ENCODE measurements at regions not wholly inside any gene's neighbourhood (a gene's known extent, or its start where the extent isn't known, plus 50 kb on each side); places are given as distances from the start of the nearest gene placed in this dataset.

DNA sequence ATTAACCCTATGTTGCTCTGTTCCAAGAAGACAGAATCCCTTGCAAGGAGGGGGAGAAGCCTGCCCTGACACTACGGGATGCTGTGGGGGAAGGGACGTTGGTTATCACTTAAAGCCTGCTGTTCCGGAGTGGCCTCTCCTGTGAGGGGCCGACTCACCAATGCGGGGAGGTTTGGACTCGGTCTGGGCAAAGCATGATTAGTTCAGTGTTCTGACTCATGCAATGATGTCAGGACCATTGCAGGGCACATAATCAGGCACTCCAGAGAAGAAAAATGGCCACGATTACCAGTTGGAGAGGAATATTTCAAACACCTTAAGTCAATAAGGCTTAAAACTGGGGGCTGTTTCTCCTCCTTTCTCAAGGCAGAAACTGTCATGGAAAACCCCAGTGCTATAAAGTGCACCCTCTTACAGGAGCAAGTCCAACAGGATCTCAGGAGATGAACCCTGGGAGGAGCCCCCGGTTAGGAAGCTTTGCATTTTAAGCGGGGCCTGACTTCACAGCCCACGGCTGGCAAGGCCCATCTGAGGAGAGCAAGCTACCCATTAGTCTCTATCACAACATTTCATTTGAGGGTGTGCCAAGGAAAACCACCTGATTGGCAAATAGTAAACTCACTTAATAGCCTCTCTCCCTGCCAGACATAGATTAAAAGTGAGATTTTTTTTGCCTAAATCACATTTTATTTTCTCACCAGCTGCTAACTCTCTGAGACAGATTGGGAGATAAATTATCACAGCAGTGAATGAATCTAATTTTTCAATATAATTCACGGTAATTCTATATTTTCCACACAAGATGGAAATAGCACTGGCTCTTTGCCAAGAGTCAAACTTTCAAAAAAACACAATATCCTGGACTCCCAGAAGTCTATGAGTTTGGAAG is 202.5 kb downstream of the C1orf94 start:
- TF ChIP-seq POLR2AphosphoS5 (IDR thresholded peaks at IDR 0.05), result no peak
- DNase-seq, result no peak
- Histone ChIP-seq H3K4me3 (no peak overlapping the region), H3K36me3 (no peaks in the 10 kb centered on the region), H3K27me3 (replicated peaks in 1 of 7) (peaks cover 0 to 83% (median 3%) of the 10 kb centered on the region in 7 donors), H3K27ac (no peak overlapping the region), H3K4me1 (no peaks in the 10 kb centered on the region), H3K9me3 (no peaks in the 10 kb centered on the region)
- 50 to 60% (median 55%) methylated on average over 11 of the region's 11 CpGs for WGBS, 5 donors
- intact Hi-C loops (cut with DNase I; ENCODE audit: low total_unique reads), result no loop called here

DNA sequence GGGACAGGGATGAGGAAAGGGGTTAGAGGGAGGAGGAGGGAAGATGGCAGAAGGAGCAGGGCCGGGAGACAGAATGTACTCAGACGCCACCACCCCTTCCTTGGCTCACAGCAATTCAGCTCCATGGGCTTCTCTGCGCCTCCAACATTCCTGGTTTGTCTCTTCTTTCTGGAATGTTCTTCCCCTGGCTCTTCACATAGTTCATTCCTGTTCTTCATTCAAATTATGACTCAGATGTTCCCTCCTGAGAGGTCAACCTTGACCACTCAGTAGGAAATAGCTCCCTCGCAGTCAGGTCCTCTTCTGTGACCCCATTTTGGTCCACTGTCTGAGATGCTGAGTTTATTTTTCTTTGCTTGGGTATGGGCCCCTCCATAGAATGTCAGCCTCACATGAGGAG is 203.2 kb downstream of the C1orf94 start:
- no peaks in the 10 kb centered on the region for H3K4me1 ChIP-seq
- TF ChIP-seq POLR2A (IDR thresholded peaks at IDR 0.05), result no peak
- 65 to 89% (median 81%) methylated on average over 4 of the region's 4 CpGs for WGBS, 5 donors
- DNase-seq, result no peak
- peaks cover 0 to 81% (median 3%) of the 10 kb centered on the region in 7 donors for H3K27me3 ChIP-seq (replicated peaks in 1 of 7)
- no peaks in the 10 kb centered on the region for H3K36me3 ChIP-seq
- no peak overlapping the region for H3K27ac ChIP-seq
- no peak overlapping the region for H3K4me3 ChIP-seq
- H3K9me3 ChIP-seq, result no peaks in the 10 kb centered on the region
- intact Hi-C loops (cut with DNase I; ENCODE audit: low total_unique reads), result no loop called here

- no peaks in the 10 kb centered on the region for H3K4me1 ChIP-seq
- no peaks in the 10 kb centered on the region for H3K36me3 ChIP-seq
- H3K9me3 ChIP-seq, result no peaks in the 10 kb centered on the region
- H3K27me3 ChIP-seq (replicated peaks in 1 of 7), result peaks cover 0 to 74% (median 3%) of the 10 kb centered on the region in 7 donors
- 81 to 86% (median 82%) methylated on average over 12 of the region's 12 CpGs for WGBS, 5 donors
- no peak overlapping the region for H3K27ac ChIP-seq
- intact Hi-C loops (cut with DNase I; ENCODE audit: low total_unique reads), result no loop called here
- no peak for TF ChIP-seq POLR2A (IDR thresholded peaks at IDR 0.05)
- TF ChIP-seq, protein P1, sequence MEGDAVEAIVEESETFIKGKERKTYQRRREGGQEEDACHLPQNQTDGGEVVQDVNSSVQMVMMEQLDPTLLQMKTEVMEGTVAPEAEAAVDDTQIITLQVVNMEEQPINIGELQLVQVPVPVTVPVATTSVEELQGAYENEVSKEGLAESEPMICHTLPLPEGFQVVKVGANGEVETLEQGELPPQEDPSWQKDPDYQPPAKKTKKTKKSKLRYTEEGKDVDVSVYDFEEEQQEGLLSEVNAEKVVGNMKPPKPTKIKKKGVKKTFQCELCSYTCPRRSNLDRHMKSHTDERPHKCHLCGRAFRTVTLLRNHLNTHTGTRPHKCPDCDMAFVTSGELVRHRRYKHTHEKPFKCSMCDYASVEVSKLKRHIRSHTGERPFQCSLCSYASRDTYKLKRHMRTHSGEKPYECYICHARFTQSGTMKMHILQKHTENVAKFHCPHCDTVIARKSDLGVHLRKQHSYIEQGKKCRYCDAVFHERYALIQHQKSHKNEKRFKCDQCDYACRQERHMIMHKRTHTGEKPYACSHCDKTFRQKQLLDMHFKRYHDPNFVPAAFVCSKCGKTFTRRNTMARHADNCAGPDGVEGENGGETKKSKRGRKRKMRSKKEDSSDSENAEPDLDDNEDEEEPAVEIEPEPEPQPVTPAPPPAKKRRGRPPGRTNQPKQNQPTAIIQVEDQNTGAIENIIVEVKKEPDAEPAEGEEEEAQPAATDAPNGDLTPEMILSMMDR (IDR thresholded peaks at IDR 0.05 in 8 of 11, conservative IDR thresholded peaks at IDR 0.05 in 3 of 11), result no peak
- no peak for TF ChIP-seq POLR2AphosphoS5 (IDR thresholded peaks at IDR 0.05)
- no peak for DNase-seq
- no peak overlapping the region for H3K4me3 ChIP-seq
These were observed 203.9 kb downstream of the C1orf94 start for GRCh38 chr1:34380526-34381124.

DNA sequence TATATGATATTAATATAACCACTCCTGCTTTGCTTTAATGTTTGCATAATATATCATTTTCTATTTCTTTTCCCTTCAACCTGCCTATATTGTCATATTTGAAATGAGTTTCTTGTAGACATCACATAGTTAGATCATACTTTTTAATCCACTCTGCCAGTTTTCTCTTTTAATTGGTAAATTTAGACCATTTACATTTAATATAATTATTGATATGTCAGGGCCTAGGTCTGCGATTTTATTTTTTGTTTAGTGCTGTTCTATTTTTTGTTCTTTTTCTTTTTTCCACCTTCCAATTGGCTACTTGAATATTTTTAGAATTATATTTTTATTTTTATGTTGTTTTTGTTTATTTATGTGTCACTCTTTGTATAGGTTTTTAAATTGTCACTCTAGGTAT is 213.3 kb downstream of the C1orf94 start:
- no peak for TF ChIP-seq POLR2A (IDR thresholded peaks at IDR 0.05)
- TF ChIP-seq POLR2AphosphoS5 (IDR thresholded peaks at IDR 0.05), result no peak
- TF ChIP-seq, protein P1 (IDR thresholded peaks at IDR 0.05 in 8 of 11, conservative IDR thresholded peaks at IDR 0.05 in 3 of 11), result no peak
- WGBS, 5 donors, result 82 to 93% (median 89%) methylated on average over 1 of the region's 1 CpG
- peaks cover 0 to 16% (median 0%) of the 10 kb centered on the region in 7 donors for H3K27me3 ChIP-seq (replicated peaks in 1 of 7)
- H3K9me3 ChIP-seq, result peaks cover 0 to 21% (median 12%) of the 10 kb centered on the region in 8 donors
- H3K36me3 ChIP-seq, result no peaks in the 10 kb centered on the region
- H3K27ac ChIP-seq, result no peak overlapping the region
- H3K4me1 ChIP-seq, result no peaks in the 10 kb centered on the region
- intact Hi-C loops (cut with DNase I; ENCODE audit: low total_unique reads), result no loop called here
- no peak for DNase-seq
- no peak overlapping the region for H3K4me3 ChIP-seq

- no peak overlapping the region for H3K27ac ChIP-seq
- H3K27me3 ChIP-seq (replicated peaks in 1 of 7), result peaks cover 0 to 24% (median 5%) of the 10 kb centered on the region in 7 donors
- H3K4me1 ChIP-seq, result no peaks in the 10 kb centered on the region
- intact Hi-C loops (cut with DNase I; ENCODE audit: low total_unique reads), result no loop called here
- H3K36me3 ChIP-seq, result no peaks in the 10 kb centered on the region
- peaks cover 0 to 3% (median 0%) of the 10 kb centered on the region in 8 donors for H3K9me3 ChIP-seq
- H3K4me3 ChIP-seq, result no peak overlapping the region
- DNase-seq, result no peak
- WGBS, 5 donors, result 70 to 86% (median 76%) methylated on average over 2 of the region's 2 CpGs
- TF ChIP-seq POLR2A (IDR thresholded peaks at IDR 0.05) (no peak), POLR2AphosphoS5 (IDR thresholded peaks at IDR 0.05) (no peak)
- TF ChIP-seq, protein P1 (IDR thresholded peaks at IDR 0.05 in 8 of 11, conservative IDR thresholded peaks at IDR 0.05 in 3 of 11), result no peak
These were observed 219.3 kb downstream of the C1orf94 start for GRCh38 chr1:34396042-34396441.
